Esophagus muscularis mucosa (tissue), 4 donors: ENCODE measurements at regions not wholly inside any gene's neighbourhood (a gene's known extent, or its start where the extent isn't known, plus 50 kb on each side); places are given as distances from the start of the nearest gene placed in this dataset.
"Not testable (repeated sequence)": the region's sequence is repeated elsewhere in the genome, so short reads cannot be mapped to it uniquely, and the experiment has no call there.

Source experiments
- CTCF ChIP-seq, 3 experiments: fragments of 200-600 bp in 2 of 3; fragments of 450-650 bp in 1 of 3; sonication (generic) in 2 of 3; IDR thresholded peaks; one replicate each; pipeline ENCODE4 v1.5.1; 2017 to 2019; ENCODE audit warnings: antibody characterized with exemption in 3 of 3, mild to moderate bottlenecking in 2 of 3, moderate library complexity in 1 of 3
- EP300 ChIP-seq: sonication (generic); formaldehyde crosslinking; IDR thresholded peaks from one replicate; pipeline ENCODE4 v1.6.1; 2017; ENCODE audit warnings: antibody characterized with exemption
- POLR2A ChIP-seq: fragments of 450-650 bp; IDR thresholded peaks from one replicate; pipeline ENCODE4 v1.6.1; 2017; ENCODE audit warnings: antibody characterized with exemption, moderate library complexity, mild to moderate bottlenecking, low read depth
- POLR2AphosphoS5 ChIP-seq, 2 donors: sonication (generic); formaldehyde crosslinking; IDR thresholded peaks; one replicate each; pipeline ENCODE4 v1.6.1; 2017; ENCODE audit warnings: antibody characterized with exemption in 2 of 2

GRCh38 chr21:7829411-7829810 is 2692.0 kb upstream of the TPTE start:
- TF ChIP-seq CTCF (IDR thresholded peaks at IDR 0.05); POLR2A; POLR2AphosphoS5 (IDR thresholded peaks at IDR 0.05); EP300: not testable (repeated sequence)
